Lung (tissue), 11 donors: ENCODE measurements at regions not wholly inside any gene's neighbourhood (a gene's known extent, or its start where the extent isn't known, plus 50 kb on each side); places are given as distances from the start of the nearest gene placed in this dataset.

Experiments used
- ATAC-seq: fragments of 200-7000 bp; cut with Tn5 transposase; one replicate; pipeline ENCODE4 v1.9.1; 2020; ENCODE audit warnings: moderate number of reproducible peaks; ENCODE audit not compliant: insufficient read depth, low FRiP score
- DNase-seq, 3 donors: peaks; one replicate each; pipeline ENCODE4 v3.0.0-alpha.2; 2013 to 2017
- H3K27ac ChIP-seq, 2 donors: one replicate each; pipeline ENCODE4 v1.5.1; 2013; ENCODE audit warnings: mild to moderate bottlenecking in 2 of 2, moderate library complexity in 2 of 2, control low read depth in 1 of 2, inconsistent platforms in 1 of 2, low read depth in 1 of 2, low read length in 1 of 2
- H3K27me3 ChIP-seq, 3 donors: one replicate each; pipeline ENCODE4 v1.5.1; 2013; ENCODE audit warnings: low read length in 2 of 3; ENCODE audit not compliant: control insufficient read depth in 3 of 3, insufficient read depth in 3 of 3
- H3K36me3 ChIP-seq, 4 donors: one replicate each; pipeline ENCODE4 v1.5.1; 2013; ENCODE audit warnings: low read length in 4 of 4, mild to moderate bottlenecking in 1 of 4, moderate library complexity in 1 of 4; ENCODE audit not compliant: control insufficient read depth in 4 of 4, insufficient read depth in 4 of 4
- H3K4me1 ChIP-seq, 5 donors: one replicate each; pipeline ENCODE4 v1.5.1; 2013; ENCODE audit warnings: low read length in 5 of 5, mild to moderate bottlenecking in 2 of 5, moderate library complexity in 1 of 5; ENCODE audit not compliant: control insufficient read depth in 5 of 5, insufficient read depth in 5 of 5
- H3K4me3 ChIP-seq: one replicate; pipeline ENCODE4 v1.5.1; 2013; ENCODE audit warnings: mild to moderate bottlenecking, control low read depth, moderate library complexity
- H3K9ac ChIP-seq, 2 donors: one replicate each; pipeline ENCODE4 v1.5.1; 2013; ENCODE audit warnings: low read length in 2 of 2, control low read depth in 1 of 2; ENCODE audit not compliant: insufficient read depth in 1 of 2
- H3K9me3 ChIP-seq, 4 donors: one replicate each; pipeline ENCODE4 v1.5.1; 2013; ENCODE audit warnings: low read length in 3 of 4, mild to moderate bottlenecking in 1 of 4, moderate library complexity in 1 of 4; ENCODE audit not compliant: control insufficient read depth in 4 of 4, insufficient read depth in 3 of 4
- WGBS, 2 donors: extraction: QIAGEN DNeasy Blood & Tissue Kit; methylation state at CpG; one replicate each; pipeline ENCODE4 v1.1.7; 2013; 5-methylcytosine and 5-hydroxymethylcytosine counted together
- TF ChIP-seq, protein P1 (sequence below): IDR thresholded peaks from 2 replicates; pipeline ENCODE4 v1.5.1; 2012; ENCODE audit warnings: mild to moderate bottlenecking; ENCODE audit errors: control extremely low read depth, extremely low read depth
- donor health status: control.
- donor health status: control.
- donor health status: Bipolar disorder and iron deficiency.
- donor health status: healthy.
- donor health status: DM: yes; HTN: yes; CAD: no.

DNA sequence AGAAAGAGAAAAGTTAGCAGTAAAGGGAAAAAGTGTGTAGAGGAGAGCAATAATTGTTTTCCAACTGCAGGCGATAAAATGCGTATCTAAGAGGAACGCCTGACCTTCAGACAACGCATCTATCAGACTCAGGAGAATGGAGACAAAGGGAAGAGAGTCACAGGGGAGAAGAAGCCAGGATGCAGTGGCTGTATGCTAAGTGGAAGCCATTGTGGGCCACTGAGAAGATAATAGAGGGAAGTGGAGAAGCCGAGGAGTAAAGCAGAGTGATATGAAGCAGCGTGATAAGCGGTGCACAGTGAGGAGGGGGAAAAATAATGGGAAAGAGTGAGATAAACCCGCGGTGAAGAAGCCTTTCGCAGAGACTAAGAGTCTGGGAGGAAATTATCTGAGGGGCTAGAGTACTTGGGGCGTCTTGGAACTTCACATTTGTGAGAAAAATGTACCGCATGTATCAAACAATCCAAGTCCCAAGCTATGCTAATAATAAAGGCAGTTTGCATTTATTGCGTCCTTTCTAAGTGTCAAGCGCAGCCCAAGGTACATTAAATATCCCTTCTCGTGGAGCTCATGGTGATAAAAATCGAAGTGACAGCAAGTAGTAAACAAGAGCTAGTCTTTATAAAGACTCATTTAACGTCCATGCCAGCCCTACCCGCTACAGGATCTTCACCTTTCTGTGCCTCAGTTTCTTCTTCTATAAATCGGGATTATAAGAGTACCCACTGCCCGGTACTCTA lies 259.8 kb upstream of the PROX1 start:
- H3K4me3 ChIP-seq = no peak overlapping the region
- peaks cover 0 to 5% (median 2%) of the 10 kb centered on the region in 4 donors for H3K9me3 ChIP-seq
- H3K27me3 ChIP-seq = no peaks in the 10 kb centered on the region
- no peak overlapping the region for H3K9ac ChIP-seq
- H3K4me1 ChIP-seq = peaks cover 0 to 9% (median 2%) of the 10 kb centered on the region in 5 donors
- H3K27ac ChIP-seq = no peak overlapping the region
- WGBS, 2 donors = 84 to 86% methylated on average over 20 of the region's 20 CpGs
- ATAC-seq (no peak), DNase-seq (no peak)
- no peaks in the 10 kb centered on the region for H3K36me3 ChIP-seq
- TF ChIP-seq, protein P1, sequence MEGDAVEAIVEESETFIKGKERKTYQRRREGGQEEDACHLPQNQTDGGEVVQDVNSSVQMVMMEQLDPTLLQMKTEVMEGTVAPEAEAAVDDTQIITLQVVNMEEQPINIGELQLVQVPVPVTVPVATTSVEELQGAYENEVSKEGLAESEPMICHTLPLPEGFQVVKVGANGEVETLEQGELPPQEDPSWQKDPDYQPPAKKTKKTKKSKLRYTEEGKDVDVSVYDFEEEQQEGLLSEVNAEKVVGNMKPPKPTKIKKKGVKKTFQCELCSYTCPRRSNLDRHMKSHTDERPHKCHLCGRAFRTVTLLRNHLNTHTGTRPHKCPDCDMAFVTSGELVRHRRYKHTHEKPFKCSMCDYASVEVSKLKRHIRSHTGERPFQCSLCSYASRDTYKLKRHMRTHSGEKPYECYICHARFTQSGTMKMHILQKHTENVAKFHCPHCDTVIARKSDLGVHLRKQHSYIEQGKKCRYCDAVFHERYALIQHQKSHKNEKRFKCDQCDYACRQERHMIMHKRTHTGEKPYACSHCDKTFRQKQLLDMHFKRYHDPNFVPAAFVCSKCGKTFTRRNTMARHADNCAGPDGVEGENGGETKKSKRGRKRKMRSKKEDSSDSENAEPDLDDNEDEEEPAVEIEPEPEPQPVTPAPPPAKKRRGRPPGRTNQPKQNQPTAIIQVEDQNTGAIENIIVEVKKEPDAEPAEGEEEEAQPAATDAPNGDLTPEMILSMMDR = no peak

DNA sequence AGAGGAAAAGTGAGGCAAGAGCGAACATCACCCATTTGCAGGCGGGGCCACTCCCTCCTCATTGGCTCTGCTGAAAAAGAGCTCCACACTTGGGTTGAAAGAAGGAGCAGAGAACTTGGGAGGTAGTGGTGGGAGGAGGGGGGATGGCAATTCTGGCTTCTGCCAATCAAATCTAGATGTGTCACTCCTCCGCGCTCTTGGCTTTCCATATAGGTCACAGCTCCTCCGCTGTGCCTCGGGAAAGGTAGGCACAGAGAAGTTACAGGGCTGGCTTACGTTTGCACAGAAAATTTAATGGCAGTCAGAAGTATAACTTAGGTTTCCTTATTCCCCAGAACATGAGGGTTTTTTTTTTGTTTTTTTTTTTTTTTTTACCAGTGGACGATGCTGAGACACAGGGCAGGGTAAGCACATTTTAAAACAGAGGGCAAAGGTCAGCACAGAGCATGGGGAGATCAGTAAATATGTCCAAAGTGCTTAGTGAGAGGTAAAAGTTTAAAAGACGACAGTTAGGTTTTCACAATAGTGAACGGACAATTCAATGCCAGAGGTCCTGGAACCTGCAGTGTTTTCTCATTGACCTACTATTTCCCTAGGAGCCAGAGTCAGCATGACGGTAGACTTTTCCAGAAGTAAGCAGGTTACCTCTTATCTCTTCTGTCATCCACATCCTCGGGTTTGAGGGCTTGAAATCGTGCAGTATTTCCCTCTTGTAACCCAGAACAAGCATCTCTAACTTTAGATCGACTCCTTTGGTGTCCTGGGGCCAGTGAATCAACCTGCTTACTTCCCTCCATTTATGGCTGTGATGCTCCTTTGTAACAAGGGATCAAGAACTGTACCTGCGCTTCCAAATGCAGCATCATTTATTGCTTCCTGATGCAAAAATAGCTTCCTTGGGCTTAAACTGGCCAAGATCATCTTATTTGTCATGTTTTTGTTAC lies 258.9 kb upstream of the PROX1 start:
- peaks cover 0 to 5% (median 2%) of the 10 kb centered on the region in 4 donors for H3K9me3 ChIP-seq
- H3K27ac ChIP-seq = no peak overlapping the region
- TF ChIP-seq, protein P1 = no peak
- ATAC-seq (no peak), DNase-seq (no peak)
- H3K36me3 ChIP-seq = no peaks in the 10 kb centered on the region
- WGBS, 2 donors = 85 to 86% methylated on average over 15 of the region's 15 CpGs
- H3K4me1 ChIP-seq = peaks cover 0 to 9% (median 2%) of the 10 kb centered on the region in 5 donors
- H3K4me3 ChIP-seq = no peak overlapping the region
- H3K9ac ChIP-seq = no peak overlapping the region
- no peaks in the 10 kb centered on the region for H3K27me3 ChIP-seq

DNA sequence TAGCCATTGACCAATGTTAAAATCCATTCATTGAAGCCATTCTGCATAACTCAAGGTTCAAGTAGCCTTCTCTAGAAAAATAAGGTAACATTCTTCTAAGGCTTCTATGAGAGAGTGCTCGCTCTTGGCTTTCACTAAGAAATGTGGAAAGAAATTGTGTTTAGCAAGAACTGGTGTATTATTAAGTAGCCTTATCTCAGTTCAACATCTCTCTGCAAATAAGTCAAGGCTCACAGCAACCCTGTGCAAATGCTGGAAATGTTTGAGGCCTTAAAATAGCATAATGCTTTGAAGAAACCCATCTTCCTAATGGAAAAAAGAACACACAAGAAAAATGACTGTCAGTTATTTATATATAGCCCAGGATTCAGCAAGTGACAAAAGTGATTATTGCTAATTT lies 254.1 kb upstream of the PROX1 start:
- DNase-seq = peak in 2 of 3 donors; percentile 15 to 68
- no peaks in the 10 kb centered on the region for H3K36me3 ChIP-seq
- WGBS, 2 donors = 67 to 87% methylated on average over 1 of the region's 1 CpG
- no peak overlapping the region for H3K9ac ChIP-seq
- no peaks in the 10 kb centered on the region for H3K4me1 ChIP-seq
- no peaks in the 10 kb centered on the region for H3K27me3 ChIP-seq
- H3K4me3 ChIP-seq = no peak overlapping the region
- ATAC-seq = no peak
- H3K9me3 ChIP-seq = peaks cover 0 to 5% (median 2%) of the 10 kb centered on the region in 4 donors
- TF ChIP-seq, protein P1 = no peak
- no peak overlapping the region for H3K27ac ChIP-seq
